ENCODE measurements at regions not wholly inside any gene's neighbourhood (a gene's known extent, or its start where the extent isn't known, plus 50 kb on each side); places are given as distances from the start of the nearest gene placed in this dataset.
"Not testable (repeated sequence)": the region's sequence is repeated elsewhere in the genome, so short reads cannot be mapped to it uniquely, and the experiment has no call there.

DNA sequence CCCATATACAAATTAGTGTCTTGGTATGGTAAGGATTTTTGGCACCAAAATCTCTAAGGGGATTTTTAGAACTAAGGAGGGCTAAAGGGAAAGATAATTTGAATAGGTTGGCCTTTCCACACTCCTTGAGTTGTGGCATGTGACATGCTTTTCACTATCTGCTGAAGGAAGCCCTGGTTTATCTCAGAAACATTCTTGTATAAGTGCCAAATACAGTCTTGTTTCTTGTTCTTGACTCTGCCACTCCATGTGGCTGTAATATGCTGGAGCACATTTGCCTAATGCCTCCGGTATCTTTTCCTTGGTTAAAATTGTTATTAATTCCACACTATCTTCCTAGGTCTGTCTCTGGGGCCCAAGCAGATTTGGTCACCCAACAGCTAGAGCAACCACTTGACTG, 457.0 kb downstream of the USP25 start:
- DNase-seq = no peak

DNA sequence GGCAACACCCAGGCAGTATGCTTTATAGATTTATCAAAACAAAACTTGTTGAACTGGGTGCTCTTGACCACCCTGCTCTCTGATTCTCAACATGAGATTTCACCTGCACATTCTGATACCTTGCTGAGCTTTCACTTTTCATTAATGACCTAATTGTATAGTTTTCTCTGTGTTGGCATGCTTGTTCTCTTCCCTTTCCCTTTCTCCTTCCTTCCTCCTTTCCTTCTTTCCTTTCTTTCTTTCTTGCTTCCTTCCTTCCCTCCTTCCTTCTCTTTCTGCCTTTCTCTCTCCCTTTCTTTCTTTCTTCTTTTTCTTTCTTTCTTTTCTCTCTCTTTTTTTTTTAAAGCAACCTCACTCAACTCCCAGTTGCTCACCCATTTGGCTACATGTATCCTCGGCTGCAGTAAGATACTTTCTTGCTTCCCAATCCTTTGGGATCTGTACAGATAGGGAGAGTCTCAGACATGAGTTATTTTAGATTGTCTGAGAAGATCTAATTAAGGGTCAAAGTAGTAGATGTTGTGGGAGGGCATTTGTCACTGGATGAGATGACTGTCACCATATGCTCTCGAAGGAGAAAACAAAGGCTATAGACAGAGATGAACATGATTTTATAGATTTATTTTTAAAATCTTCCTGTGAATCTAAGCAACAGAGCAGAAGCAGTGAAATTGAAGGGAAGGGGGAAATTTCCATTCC, 458.0 kb downstream of the USP25 start:
- DNase-seq = no peak

DNA sequence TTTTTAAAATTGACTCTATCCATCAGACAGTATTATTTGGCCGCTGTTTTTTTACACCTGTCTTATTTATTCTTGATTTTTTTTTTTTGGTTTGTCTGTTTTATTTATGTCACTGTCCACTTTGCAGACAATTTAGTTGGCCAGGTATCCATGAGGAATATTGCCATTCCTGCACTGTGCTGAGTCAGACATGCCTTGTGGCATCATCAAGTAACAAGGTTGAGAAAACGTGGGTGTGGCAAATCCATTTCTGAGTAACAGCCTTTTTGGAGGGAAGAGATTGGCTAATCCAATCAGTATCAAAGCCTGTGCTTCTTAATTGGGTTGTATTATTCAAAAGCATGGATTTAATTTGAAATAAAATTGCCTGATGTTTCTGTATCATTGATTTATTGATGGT, 463.1 kb downstream of the USP25 start:
- DNase-seq = no peak

DNA sequence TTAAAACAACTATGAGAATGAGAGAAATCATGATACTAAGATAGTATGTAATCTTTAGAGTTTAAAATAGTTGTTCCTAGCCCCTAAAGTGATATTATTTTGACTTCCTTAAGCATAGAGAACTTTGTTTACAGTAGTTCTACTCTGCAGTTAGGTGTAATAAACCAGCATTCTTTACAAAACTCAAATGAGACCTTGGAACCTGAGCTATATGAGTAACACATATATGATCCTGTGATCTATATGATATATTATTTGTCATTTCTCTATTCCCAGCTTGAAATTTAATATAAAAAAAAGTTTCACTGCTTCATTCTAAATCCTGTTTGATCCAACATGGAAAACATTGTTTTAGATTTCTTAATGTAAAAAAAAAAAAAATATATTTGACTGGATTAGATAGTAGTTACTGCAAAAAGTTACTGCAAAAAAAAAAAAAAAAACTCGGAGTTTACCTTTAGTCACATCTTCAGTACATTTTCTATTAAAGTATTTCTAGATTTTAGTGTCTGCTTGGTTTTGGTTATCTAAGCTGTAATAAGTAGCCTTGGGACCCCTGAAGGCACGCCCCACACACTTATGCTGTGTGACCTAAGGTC, 463.8 kb downstream of the USP25 start:
- no peak for DNase-seq

DNA sequence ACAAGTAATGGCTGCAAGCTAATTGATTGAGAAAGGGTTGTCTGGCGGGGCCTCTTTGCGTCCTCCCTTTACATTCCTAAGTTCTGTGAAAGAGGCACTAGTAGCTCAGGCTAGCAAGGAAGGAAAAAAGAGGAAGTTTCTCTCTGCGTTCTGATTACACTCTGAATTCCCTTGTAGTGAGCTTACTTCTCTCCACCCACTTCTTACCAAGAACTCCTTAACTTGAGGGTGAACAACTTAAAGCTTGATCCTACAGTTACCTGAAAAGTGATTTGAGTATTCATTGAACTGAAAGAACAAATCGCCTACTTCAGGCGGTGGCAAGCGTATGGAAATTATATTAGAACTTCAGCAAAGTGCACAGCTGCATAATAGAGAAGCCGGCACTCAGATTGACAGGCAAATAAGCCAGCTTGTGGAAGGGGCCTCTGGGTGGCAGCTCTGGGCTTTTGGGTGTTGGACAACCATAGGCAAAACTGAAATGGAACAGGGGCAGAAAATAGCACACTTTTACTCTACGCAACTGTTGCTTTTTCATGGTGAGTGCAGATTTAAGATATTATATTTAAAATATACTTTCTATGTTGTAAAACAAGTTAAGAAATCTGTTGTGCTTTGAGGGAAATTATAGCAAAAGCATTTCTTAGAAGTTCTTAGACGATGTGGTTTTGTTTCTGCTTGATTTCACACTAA, 464.5 kb downstream of the USP25 start:
- peak; percentile 83 for DNase-seq

DNA sequence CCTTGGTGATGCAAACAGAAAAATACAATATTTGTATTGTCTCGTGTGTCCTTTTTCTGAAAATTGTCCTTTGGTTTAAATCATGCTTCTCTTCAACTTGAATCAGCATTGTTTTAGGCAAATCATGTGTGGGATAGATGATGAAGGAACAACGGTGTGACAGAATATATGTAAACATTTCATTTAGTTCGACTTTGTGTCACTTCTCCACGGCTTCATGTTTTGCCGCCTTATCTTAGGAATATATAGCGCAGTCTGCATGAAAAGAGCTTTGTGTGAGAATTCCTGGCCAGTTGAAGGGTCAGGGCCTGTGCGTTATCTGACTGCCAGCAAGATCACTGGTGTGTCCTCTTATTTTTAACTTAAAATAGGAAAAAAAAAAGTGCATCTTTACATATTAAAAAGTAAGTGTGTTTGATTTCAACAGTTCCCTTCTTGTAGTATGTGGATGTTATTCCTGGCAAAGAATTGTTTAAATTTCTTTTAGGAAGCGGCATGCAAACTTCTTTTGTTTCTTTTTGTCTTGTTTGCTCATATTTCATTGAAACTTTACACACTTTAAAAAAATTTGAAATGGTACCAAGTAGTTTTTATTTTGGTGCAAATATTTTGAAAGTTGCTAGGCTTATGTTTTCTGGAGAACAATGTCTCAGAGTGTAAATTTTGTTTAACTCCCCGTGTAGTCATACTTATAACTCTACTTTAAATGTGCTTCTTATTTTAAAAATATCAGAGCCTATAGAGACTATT, 465.2 kb downstream of the USP25 start:
- DNase-seq = no peak

DNA sequence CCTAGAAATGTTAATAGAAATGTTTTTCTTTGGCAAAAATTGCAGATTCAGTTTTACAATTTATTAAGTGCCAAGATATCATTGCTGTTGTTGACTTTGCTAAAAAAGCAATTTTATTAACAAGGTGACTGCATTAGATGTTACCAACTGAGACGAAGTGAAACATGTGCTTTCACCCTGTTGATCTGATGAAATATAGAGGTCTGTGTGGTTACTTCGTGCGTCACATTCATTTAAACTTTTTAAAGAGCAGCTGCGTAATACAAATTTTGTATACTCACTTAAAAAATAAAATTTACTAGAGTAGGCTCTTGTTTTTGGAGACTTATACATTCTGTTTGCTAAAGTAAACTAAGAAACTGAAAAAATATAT, 465.7 kb downstream of the USP25 start:
- DNase-seq = no peak

DNA sequence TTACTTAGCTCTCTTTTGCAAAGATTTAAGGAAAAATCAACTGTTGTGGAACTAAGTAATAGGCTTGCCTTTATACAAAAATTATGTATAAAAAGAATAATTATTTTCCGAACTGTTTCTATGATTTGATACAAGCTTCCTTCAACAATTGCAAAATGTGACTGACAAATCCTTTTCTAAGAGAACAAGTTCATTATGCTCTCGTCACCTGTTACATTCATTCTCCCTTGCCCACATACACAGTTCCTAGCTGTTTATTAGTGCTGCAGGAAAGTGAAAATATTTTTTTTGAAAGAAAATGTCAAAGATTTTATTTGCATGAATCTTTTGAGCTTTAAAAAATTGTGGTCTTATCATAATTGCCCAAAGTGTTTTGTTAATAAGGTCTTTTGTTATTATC, 466.2 kb downstream of the USP25 start:
- DNase-seq = no peak

DNA sequence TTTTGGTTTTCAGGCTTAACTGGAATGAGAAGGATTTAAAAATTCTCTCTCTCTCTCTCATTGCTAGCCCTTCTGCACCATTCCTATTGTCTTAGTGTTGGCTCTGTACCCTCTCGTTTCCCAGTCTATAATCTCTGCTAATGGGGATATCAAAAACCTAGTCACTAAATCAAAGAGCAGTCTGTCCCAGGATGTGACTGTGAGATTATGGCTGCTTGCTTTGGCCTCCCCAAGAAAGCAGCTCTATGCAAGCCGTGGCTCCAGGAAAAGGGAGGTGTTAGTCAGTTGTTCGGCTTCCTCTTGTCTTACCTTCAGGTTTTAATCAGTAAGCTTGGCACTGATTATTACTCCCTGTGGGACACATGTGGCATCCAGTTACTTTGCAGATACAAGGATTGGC, 468.8 kb downstream of the USP25 start:
- DNase-seq = no peak

DNA sequence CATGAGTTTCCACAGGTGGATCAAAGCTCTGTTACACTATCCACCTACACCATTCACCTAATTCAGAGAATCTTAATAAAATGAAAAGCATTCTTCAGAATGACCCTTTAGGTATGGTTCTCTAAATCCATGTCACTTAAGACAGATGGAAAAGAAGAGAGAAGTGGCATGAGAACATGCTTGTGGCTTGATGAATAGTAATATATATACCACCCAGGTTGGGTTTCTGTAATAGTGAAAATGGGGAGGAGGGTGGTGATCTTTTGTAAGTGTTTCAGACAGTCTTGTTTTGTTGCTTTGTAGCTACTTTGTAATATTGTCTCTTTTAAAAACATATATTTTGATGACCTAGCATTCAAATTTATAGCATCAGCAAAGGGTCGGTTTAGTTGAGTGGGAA, 469.8 kb downstream of the USP25 start:
- DNase-seq = no peak

DNA sequence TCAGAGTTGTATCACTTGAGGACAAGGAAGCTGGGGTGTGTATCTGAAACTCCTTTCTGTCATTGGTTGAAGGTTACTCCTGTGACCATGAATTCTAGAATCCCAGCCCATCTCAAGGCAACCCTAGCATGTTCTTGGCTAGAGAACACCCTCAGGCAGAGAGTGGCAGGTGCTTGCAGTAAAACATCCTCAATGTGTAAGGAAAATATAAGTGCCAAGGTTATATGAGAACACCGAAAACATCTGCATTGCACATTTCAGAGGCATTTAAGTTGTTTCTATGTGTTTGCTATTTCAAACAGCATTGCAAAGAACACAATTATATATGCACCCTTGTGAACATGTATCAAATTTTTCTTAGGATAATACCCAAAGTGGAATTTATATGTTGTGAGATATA, 471.9 kb downstream of the USP25 start:
- DNase-seq = no peak

DNA sequence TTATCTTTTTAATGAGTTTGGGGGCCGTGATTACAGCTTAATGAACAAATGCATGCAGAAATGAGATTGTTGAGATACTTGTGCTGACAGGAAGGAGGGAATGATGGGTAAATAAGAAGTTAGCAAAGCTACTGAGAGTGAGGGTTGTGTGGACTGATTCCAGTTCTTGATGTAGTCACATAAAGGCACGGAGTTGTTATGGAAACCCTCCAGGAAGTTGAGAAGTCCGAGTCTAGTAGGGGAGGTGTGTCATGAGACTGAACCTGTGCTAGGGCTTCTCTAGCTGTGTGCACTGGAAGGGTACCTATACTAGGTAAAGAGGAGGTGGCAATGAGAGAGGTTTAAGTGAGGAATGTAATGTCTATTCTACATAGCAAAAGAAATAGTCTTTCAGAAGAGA, 475.7 kb downstream of the USP25 start:
- DNase-seq = no peak

DNA sequence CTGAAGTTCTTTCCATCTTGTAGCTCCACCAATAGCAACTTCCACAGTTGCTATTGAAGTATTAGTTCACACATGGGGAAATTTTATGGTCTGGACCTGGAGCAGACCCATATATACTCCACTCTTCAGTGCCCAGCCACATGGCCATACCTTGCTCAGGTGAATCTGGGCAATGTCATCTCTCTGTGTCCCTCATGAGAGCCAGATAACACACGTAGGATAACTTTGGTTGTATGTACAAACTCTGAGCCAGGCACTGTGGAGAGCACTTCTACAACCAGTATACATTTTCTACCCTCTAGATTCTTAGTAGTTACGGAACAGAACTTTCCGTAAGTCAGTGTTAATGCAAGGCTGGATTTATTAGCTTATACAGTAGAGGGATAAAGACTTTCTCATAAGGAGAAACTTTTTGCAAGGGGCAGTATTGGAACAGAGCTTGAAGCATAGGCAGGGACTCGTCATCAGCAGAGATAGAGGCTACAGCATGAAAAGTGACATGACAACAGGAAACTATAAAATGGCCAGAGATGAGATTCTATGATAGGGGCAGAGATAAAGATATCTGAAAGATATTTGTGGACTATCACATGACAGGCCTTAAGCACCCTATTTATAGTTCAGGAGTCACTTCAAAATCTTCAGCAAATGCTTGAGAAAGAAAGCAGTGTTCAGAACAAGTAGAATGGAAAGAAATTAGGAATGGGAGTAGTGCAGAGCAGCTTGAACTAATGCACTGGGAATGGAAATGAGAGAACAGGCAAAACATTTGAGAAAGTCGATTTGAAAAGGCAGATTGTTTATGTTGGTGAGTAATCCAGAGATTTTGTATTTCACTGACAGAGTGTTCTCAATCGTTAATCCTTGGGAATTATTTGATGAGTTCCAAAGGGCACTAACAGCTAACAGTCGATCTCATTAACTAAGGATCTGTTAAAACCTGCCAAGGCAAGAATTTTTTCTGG, 481.8 kb downstream of the USP25 start:
- no peak for DNase-seq

DNA sequence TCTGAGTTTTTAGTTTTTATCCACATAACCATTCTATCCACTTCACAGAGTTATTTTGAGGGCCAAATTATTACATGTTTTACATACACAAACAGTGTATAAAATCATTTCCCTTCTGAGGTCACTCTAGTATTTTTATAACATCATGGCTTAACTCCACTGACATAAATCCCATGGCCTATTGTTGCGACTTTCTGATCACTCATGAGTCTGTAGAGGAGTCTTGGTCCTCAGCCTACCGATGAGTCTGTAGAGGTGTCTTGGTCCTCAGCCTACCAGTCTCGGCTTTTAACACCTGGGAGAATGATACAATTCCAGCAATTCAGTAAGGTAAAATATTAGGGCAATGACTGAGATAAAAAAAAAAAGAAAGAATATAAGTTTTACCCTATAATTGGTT, 483.7 kb downstream of the USP25 start:
- DNase-seq = no peak

DNA sequence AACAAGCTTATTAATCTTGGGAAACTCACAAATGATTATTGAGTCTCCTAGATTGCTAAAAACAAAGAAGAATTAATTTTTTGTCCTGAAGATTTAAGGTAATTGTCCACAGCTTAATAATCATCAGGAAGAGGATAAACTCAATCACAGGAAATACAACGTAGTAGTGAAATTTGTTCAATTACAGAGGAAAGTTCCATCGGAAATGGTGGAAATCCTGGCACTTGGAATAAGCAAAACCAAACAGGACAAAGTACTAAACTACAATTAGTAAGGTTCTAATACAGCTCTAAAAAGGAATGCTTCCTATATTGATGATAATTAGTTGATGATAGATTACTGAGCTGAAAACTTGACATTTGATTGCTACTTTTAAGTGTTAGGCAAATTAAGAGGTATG, 485.4 kb downstream of the USP25 start:
- no peak for DNase-seq

DNA sequence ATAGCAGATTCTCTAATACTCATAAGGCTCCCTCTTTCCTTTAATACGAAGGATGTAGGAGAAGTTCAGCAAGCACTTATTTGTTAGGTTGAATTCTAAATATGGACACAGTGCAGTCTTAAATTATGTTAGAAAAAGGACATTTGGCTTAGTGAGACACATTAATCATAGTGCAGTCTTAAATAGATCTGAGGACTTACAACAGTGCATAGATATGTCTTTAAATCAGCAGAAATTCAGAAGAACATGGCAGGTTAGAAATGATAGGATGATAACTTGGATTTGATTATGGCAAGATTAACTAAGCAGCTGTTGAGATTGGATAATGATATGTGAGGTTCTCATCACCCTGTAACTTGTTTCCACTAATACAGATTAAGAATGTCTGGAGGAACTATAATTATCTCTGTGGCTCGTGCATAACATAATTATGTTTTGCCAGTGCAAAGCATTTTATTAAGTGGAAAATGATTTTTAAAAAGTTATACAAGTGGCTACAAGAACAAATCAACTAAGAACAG, 485.9 kb downstream of the USP25 start:
- DNase-seq = no peak

DNA sequence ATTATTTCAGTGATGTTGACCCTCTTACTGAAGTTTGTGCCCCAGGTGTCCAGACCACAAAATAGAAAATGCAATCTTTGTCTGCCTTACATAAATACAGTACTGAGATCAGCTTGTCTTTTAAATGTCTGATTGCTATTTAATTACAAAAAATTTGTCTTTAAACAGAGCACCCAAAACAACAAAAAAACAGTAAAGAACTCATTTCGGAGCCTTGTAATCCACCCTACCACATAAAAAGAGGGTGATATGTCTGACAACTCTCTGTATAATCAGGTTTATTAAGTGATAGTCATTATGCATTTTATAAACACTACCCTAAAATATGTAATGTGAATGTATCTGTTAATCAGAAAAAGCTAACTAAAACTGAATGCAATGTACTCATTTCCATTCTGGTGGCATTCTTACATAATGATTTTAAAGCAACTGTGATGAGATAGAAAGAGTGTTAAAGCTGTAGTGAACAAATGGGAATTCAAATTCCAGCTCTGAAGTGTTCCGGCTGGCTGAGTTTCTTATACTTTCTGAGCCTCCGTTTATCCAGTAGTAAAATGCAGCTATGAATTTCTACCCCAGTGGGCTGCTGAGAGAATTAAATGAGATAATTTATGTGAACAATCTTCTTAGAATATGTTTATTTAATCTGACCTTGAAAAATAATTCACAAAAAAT, 486.6 kb downstream of the USP25 start:
- no peak for DNase-seq

DNA sequence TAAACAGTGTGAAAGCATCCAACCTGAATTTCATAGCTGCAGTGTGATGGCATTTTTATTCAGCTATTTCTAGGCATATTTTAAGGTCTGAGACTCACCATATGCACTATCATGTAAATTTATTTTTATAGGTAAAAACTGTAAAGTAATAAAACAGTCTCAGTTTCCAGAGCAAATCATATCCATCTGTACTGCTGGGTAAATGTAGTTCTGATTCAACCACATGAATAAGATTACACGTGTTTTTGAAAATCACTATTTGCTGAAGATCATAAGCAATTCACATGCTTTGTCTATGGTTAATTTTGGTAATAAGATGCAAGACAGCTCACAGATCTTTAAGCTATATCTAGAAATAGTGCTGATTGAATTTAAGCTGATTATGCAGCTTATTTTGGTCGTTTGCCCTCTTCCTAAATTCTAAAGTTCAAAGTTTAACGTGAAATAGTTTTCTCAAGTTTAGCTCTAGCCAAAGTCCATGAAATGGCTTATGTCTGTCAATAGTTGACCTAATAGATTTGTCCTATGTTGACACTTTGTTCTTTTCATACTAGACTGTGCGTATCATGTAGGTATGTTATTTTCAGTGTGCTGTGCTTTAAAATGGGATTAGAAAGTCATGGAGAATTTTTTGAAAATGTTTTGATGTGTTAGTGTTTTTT, 489.0 kb downstream of the USP25 start:
- no peak for DNase-seq

DNA sequence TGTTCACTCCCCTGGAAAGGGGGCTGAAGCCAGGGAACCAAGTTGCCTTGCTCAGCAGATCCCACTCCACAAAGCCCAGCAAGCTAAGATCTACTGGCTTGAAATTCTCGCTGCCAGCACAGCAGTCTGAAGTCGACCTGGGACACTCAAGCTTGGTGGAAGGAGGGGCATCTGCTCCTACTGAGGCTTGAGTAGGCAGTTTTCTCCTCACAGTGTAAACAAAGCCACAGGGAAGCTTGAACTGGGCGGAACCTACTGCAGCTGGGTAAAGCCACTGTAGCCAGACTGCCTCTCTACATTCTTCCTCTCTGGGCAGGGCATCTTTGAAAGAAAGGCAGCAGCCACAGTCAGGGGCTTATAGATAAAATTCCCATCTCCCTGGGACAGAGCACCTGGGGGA, 495.0 kb downstream of the USP25 start:
- DNase-seq = not testable (repeated sequence)

DNA sequence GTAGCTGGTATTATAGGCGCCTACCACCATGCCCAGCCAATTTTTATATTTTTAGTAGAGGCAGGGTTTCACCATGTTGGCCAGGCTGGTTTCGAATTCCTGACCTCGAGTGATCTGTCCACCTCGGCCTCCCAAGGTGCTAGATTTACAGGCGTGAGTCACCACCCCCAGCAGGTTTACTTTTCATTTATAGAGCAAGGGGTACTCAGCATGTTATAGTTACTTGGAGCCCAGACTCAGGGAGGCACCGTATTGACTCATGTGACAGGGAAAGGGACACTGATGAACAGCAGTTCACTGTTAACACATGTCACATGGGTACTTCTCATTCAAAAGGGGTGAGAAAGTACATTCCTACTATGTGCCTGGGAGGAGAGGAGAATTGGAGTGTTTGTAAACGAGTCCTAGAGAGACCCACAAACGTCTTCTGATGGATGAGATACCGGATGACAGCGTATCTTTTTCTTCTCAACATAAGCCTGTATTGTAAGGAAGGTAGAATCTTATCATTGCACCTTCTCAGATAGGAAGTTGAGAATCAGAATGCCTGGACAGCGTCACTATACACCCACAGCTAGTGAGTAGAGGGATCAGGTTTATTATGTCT, 510.0 kb downstream of the USP25 start:
- no peak for DNase-seq

DNA sequence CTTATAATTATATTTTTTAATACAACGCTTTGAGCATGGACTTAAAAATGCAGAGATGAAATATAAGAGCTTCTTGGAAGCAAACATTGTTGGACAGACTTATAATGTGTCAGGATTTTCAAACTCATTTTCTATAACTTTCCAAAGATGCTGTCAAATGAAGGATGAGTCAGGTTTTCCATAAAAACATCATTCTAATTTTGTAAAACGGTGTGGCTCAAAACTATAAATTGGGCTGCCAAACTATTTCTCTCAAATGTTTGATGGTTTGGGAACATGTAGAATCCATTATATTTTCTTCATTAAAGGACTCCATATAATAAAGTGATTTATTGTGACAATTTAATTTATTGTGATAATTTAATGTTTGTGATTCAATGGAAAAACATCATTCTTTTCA, 511.2 kb downstream of the USP25 start:
- DNase-seq = no peak
